ENCODE measurements at regions not wholly inside any gene's neighbourhood (a gene's known extent, or its start where the extent isn't known, plus 50 kb on each side); places are given as distances from the start of the nearest gene placed in this dataset.
"Not testable (repeated sequence)": the region's sequence is repeated elsewhere in the genome, so short reads cannot be mapped to it uniquely, and the experiment has no call there.

DNA sequence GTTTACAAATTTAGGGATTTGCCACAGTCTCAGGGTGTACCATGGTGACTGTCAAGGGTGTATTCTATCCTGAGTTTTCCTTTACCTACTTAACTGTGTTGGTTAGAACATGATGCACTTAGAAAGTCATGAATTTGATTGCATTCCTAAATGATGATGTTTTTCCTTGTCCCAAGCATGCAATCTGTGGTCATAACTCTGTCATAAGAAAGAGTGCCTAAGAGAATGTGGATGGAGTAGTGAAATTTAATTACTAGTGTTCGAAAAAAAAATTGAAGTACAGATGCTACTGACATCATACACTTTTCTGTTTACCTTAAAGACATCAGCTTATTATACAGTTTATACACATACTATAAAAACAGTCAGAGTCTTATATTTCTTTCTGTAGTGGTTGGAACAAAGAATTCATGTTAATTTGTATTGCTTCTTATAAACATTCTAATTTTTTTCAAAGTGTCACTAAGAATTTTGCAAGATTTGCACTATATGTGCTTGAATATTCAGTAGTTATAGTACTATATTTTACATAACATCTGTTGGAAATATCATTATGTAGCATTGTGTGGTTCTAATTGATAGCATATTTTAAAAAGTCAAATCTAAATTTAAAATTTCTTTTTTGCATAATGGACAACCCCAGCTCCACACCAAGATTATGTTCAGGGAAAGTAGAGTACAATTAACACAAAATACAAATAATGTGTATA lies 231.3 kb upstream of the KCNMB2 start:
- DNase-seq = no peak

GRCh38 chr3:178306432-178307115 lies 229.7 kb upstream of the KCNMB2 start:
- no peak for DNase-seq

GRCh38 chr3:178308771-178309170 lies 227.5 kb upstream of the KCNMB2 start:
- no peak for DNase-seq

DNA sequence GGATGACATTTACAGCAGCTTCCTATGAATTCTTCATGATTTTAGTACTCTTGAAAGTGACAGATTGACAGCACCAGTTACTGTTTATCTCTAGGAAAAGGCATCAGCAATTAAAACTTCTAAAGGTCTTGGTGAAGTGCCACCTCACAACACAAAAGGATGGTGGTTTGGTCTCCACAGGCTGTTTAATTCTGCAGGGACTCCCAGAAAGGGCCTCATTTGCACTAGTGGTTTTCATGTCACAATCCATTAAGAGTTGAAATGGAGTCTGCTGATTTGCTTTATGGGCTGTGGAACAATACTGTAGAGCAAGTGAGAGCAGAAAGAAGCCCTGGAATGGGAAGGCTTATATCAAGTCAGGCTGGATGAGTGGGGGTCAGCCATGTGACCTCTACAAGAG lies 225.3 kb upstream of the KCNMB2 start:
- no peak for DNase-seq

DNA sequence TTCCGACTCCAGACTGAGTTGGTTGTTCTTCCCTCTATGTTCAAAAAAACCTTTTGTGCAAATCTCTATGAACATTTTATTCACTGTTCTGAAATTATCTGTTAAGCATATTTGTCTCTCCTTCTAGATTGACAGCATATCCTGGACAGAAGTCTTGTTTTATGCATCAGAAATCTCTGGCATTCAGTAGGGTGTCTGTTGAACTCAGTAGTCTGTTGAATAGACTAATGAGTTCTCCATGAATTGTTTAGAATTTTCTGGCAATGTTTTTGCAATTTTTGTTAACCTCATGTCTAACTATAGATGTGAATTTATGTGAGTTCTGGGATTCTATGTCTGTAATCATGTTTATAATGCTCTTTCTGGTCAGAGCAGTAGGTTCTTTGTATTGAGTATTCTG lies 222.5 kb upstream of the KCNMB2 start:
- no peak for DNase-seq

DNA sequence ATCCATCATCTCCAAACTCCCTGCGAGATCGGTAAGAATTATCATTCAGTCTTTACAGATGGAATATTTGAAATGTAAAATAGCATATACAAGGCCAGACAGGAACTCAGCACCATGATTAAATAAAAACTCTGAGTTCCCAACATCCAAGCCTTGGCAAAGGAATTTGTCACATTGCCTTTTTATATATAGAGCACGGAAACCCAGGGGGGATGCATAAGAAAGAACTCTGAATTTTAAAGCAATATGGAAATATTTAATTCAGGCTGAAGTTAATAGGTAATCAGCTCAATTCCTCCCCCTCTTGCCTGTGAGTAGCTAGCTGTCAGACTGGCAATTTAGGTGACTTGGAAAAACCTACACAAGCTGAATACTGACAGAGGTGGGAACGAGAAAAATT lies 217.9 kb upstream of the KCNMB2 start:
- no peak for DNase-seq

GRCh38 chr3:178318941-178319816 lies 217.1 kb upstream of the KCNMB2 start:
- DNase-seq = no peak

DNA sequence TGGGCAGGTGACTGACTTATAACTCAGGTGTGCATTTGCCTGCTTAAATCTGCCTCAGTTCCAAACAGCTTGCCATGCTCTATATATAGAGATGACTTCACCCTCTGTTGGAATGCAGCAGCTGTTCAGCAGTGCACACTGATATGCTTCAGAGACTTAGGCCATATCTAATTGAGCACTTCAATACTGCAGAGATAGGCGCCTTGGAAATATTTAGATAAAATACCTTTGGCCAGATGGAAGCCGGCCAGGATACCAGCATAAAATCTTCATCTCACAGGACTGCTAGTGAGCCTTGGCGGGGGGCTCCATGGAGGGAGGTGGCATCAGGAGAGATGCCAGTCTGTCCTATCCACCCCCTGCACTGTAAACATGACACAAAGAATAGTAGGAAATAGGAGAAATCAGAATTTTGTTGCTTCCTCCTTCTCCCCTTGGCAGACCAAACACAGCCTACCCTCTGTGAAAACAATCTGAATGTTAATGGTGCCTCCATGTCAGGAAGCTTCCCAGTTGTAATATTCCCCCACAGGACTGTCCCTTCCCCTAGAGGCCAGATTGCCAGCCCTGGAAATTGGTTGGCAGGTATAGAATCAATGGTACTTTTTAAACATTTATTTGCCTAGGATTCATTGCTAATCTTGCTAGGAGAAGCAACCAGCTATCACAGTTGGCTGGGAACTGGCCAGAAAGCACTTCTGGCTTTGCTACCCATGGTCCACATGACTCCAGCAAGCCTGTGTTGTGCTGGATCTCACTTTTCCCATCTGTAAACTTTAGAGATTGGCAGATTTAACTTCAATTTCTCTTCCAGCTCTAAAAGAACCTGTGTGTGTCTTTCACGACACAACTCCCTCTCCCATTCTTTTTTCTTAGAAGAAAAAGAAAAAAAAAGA lies 215.5 kb upstream of the KCNMB2 start:
- DNase-seq = peak; percentile 16

- DNase-seq = no peak
These were observed 211.9 kb upstream of the KCNMB2 start for GRCh38 chr3:178324356-178324755.

DNA sequence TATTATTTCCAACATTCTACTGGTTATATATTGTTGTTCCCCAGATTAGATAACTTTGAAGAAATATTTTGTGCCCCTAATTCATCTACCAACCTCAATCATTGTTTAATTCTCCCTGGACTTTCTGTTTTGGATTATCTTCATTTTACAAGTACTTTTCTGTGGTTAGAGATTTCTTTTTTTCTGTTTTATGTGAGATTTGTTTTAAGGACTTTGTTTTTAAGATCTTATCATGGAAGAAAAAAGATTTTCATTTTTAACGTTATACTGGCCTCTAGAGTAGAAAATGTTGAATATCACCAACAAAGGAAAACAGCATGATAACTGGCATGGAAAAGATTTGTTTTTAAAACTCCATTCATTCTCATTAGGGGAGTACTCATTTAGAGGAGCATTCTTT lies 210.9 kb upstream of the KCNMB2 start:
- peak; percentile 63 for DNase-seq

- no peak for DNase-seq
These were observed 206.3 kb upstream of the KCNMB2 start for GRCh38 chr3:178329936-178330335.

DNA sequence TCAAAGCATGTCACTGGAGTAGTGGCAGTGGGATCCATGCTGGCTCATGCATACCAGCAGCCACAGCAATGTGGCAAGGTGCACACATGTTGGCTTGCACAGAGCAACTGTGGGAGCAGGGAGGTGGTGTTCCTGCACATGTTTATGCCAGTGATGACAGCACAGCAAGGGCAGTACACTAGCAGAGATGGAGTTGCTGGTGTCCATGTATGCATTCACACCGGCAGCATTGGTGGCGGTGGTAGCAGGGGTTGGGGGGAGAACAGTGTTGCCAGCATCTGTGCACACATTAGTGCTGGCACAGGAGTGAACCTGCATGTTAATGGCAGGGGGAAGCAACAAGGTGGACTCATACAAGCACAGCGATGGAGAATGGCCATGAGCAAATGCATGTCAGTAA lies 202.0 kb upstream of the KCNMB2 start:
- no peak for DNase-seq

DNA sequence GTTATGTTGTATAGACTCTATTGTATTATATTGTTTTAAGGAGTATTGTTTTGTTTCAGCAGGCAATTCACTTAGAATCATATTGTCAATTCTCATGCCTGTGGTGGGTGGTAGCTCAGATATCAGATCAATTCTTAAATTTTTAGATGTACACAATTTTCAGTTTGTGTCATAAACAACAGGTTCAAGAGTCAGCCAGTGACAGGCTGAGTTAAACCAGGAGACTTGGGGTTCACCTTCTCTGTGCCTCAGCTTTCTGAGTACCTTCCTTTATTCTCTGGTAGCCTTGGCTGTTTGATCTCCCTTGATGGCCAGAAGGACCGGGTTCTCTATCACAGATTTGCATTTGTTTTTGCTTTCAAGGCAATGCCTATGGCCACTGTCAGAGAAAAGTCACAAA lies 199.9 kb upstream of the KCNMB2 start:
- no peak for DNase-seq

- DNase-seq = no peak
These were observed 195.7 kb upstream of the KCNMB2 start for GRCh38 chr3:178340506-178340905.

DNA sequence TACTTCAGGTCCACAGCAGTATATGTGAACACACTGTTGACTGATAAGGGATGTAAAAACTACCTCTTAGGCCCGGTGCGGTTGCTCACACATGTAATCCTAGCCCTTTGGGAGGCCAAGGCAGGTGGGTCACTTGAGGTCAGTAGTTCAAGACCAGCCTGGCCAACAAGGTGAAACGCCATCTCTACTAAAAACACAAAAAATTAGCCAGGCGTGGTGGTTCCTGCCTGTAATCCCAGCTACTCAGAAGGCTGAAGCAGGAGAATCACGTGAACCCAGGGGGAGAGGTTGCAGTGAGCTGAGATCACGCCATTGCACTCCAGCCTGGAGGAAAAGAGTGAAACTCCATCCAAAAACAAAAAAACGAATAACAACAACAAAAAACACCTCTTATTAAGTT lies 194.6 kb upstream of the KCNMB2 start:
- no peak for DNase-seq

- DNase-seq = no peak
These were observed 194.1 kb upstream of the KCNMB2 start for GRCh38 chr3:178342111-178342510.

DNA sequence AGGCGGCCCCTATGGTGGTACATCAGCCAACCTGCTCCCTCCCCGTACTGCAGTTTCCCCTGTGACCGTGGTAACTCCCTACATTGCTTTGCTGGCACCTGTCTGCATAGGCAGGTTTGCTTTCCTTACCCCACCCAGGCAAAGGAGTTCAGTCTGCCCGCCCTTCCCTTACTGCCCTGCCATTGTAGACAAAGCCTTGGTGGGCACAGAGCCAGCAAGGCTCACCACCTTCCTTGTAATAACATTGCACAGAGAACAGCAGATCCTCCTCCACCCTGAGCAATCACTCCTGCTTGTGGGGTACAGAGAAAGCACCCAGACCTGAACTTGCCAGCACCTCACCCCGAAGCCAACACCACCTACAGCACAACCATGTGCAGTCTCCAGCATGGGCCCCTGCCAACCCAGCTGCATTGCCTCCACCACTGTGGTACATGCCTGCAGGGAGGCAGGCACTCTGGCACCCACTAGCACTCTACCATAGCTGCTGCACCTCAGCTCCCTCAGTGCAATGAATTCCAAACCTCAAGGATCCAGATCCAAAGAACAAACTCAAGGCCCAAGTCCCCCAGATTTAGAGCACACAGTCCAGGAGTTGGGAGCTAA lies 192.7 kb upstream of the KCNMB2 start:
- no peak for DNase-seq

- DNase-seq = no peak
These were observed 190.3 kb upstream of the KCNMB2 start for GRCh38 chr3:178345944-178346343.

- not testable (repeated sequence) for DNase-seq
These were observed 187.5 kb upstream of the KCNMB2 start for GRCh38 chr3:178348561-178349217.

DNA sequence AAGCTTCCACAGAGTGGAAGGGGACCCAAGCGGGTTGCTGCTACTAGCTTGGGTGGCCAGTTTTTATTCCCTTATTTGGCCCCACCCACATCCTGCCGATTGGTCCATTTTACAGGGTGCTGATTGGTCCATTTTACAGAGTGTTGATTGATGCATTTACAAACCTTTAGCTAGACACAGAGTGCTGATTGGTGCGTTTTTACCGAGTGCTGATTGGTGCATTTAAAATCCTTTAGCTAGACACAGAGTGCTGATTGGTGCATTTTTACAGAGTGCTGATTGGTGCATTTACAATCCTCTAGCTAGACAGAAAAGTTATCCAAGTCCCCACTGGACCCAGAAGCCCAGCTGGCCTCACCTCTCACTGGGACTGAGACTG lies 187.0 kb upstream of the KCNMB2 start:
- DNase-seq = not testable (repeated sequence)

GRCh38 chr3:178350763-178351162 lies 185.5 kb upstream of the KCNMB2 start:
- DNase-seq = no peak

Data from hematopoietic multipotent progenitor cell treated with erythropoietin and hydrocortisone succinate and interleukin-3 and kit ligand, for 4 days (in vitro differentiated cells).